HEK293 (cell line): ENCODE measurements at regions not wholly inside any gene's neighbourhood (a gene's known extent, or its start where the extent isn't known, plus 50 kb on each side); places are given as distances from the start of the nearest gene placed in this dataset.

ENCODE experiments used
- BCL11A ChIP-seq: fragments of 450-650 bp; formaldehyde crosslinking; IDR thresholded peaks from 2 replicates; pipeline ENCODE4 v1.5.1; 2016; ENCODE audit warnings: low read depth, missing biosample characterization, missing genetic modification characterization
- HOXC10 ChIP-seq: sonication (generic); formaldehyde crosslinking; IDR thresholded peaks from 2 replicates; pipeline ENCODE4 v1.8.1; 2023; ENCODE audit warnings: mild to moderate bottlenecking, missing genetic modification reagents
- TCF7L2 ChIP-seq: IDR thresholded peaks from 2 replicates; pipeline ENCODE4 v1.6.1; 2011; ENCODE audit warnings: low read depth, mild to moderate bottlenecking, inconsistent platforms, low read length, moderate library complexity, borderline replicate concordance
- YY1 ChIP-seq: fragments of 450-650 bp; formaldehyde crosslinking; IDR thresholded peaks from 2 replicates; pipeline ENCODE4 v1.5.1; 2018; ENCODE audit warnings: missing biosample characterization, missing genetic modification characterization
- ZNF174 ChIP-seq: fragments of 450-650 bp; formaldehyde crosslinking; IDR thresholded peaks from 2 replicates; pipeline ENCODE4 v1.5.0; 2017; ENCODE audit warnings: missing biosample characterization, mild to moderate bottlenecking, missing genetic modification characterization
- ZNF292 ChIP-seq: fragments of 450-650 bp; formaldehyde crosslinking; IDR thresholded peaks from 2 replicates; pipeline ENCODE4 v1.5.1; 2016; ENCODE audit warnings: low read depth, missing biosample characterization, missing genetic modification characterization, borderline replicate concordance
- ZNF426 ChIP-seq: fragments of 450-650 bp; formaldehyde crosslinking; IDR thresholded peaks from 2 replicates; pipeline ENCODE4 v1.5.1; 2017; ENCODE audit warnings: missing biosample characterization, missing genetic modification characterization, mild to moderate bottlenecking, inconsistent platforms, moderate library complexity
- ZNF830 ChIP-seq: fragments of 450-650 bp; IDR thresholded peaks from 2 replicates; pipeline ENCODE4 v1.5.0; 2018; ENCODE audit warnings: missing biosample characterization, missing genetic modification characterization, low read depth, mild to moderate bottlenecking, moderate library complexity
- TF ChIP-seq, protein P1 (sequence below): fragments of 450-650 bp; IDR thresholded peaks from 2 replicates; pipeline ENCODE4 v1.5.1; 2018; ENCODE audit warnings: missing biosample characterization, mild to moderate bottlenecking, missing genetic modification characterization
- TF ChIP-seq, protein P2 (sequence below): fragments of 450-650 bp; formaldehyde crosslinking; IDR thresholded peaks from 2 replicates; pipeline ENCODE4 v1.5.1; 2017; ENCODE audit warnings: missing biosample characterization, missing genetic modification characterization
- TF ChIP-seq, protein P3 (sequence below): fragments of 450-650 bp; formaldehyde crosslinking; IDR thresholded peaks from 2 replicates; pipeline ENCODE4; 2016; ENCODE audit warnings: missing biosample characterization, missing genetic modification characterization
- TF ChIP-seq, protein P4 (sequence below): fragments of 450-650 bp; formaldehyde crosslinking; IDR thresholded peaks from 2 replicates; pipeline ENCODE4 v1.5.1; 2016; ENCODE audit warnings: missing biosample characterization, missing genetic modification characterization

DNA sequence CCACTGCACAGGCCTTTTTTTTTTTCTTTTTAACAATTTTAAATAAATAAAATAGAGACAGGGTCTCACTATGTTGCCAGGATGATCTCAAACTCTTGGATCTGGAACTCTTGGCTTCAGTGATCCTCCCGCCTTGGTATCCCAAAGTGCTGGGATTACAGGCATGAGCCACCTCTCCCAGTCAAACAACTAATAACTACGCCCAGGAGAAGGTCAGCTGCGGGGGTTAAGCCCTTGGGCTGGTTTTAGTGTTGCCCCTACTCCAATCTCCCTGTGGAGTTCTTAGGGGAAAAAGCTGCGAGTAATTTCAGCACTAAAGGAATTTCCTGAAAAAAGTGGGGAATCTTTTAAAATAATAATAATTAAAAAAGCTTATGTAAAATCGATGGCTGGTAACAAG is 96.4 kb upstream of the XPO1 start:
- TF ChIP-seq, protein P1, sequence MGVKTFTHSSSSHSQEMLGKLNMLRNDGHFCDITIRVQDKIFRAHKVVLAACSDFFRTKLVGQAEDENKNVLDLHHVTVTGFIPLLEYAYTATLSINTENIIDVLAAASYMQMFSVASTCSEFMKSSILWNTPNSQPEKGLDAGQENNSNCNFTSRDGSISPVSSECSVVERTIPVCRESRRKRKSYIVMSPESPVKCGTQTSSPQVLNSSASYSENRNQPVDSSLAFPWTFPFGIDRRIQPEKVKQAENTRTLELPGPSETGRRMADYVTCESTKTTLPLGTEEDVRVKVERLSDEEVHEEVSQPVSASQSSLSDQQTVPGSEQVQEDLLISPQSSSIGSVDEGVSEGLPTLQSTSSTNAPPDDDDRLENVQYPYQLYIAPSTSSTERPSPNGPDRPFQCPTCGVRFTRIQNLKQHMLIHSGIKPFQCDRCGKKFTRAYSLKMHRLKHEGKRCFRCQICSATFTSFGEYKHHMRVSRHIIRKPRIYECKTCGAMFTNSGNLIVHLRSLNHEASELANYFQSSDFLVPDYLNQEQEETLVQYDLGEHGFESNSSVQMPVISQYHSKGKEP (tag by site-specific recombination) = no peak
- TF ChIP-seq ZNF426 (tag by site-specific recombination) (no peak), ZNF292 (tag by site-specific recombination) (no peak), ZNF174 (tag by site-specific recombination) (no peak), HOXC10 (CRISPR knock-in tag) (no peak), TCF7L2 (no peak), ZNF830 (no peak), BCL11A (tag by site-specific recombination) (no peak), YY1 (no peak)
- TF ChIP-seq, protein P2, sequence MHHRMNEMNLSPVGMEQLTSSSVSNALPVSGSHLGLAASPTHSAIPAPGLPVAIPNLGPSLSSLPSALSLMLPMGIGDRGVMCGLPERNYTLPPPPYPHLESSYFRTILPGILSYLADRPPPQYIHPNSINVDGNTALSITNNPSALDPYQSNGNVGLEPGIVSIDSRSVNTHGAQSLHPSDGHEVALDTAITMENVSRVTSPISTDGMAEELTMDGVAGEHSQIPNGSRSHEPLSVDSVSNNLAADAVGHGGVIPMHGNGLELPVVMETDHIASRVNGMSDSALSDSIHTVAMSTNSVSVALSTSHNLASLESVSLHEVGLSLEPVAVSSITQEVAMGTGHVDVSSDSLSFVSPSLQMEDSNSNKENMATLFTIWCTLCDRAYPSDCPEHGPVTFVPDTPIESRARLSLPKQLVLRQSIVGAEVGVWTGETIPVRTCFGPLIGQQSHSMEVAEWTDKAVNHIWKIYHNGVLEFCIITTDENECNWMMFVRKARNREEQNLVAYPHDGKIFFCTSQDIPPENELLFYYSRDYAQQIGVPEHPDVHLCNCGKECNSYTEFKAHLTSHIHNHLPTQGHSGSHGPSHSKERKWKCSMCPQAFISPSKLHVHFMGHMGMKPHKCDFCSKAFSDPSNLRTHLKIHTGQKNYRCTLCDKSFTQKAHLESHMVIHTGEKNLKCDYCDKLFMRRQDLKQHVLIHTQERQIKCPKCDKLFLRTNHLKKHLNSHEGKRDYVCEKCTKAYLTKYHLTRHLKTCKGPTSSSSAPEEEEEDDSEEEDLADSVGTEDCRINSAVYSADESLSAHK (tag by site-specific recombination) = no peak
- TF ChIP-seq, protein P3, sequence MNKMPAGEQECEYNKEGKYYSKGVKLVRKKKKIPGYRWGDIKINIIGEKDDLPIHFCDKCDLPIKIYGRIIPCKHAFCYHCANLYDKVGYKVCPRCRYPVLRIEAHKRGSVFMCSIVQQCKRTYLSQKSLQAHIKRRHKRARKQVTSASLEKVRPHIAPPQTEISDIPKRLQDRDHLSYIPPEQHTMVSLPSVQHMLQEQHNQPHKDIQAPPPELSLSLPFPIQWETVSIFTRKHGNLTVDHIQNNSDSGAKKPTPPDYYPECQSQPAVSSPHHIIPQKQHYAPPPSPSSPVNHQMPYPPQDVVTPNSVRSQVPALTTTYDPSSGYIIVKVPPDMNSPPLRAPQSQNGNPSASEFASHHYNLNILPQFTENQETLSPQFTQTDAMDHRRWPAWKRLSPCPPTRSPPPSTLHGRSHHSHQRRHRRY (tag by site-specific recombination) = no peak
- TF ChIP-seq, protein P4, sequence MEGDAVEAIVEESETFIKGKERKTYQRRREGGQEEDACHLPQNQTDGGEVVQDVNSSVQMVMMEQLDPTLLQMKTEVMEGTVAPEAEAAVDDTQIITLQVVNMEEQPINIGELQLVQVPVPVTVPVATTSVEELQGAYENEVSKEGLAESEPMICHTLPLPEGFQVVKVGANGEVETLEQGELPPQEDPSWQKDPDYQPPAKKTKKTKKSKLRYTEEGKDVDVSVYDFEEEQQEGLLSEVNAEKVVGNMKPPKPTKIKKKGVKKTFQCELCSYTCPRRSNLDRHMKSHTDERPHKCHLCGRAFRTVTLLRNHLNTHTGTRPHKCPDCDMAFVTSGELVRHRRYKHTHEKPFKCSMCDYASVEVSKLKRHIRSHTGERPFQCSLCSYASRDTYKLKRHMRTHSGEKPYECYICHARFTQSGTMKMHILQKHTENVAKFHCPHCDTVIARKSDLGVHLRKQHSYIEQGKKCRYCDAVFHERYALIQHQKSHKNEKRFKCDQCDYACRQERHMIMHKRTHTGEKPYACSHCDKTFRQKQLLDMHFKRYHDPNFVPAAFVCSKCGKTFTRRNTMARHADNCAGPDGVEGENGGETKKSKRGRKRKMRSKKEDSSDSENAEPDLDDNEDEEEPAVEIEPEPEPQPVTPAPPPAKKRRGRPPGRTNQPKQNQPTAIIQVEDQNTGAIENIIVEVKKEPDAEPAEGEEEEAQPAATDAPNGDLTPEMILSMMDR (tag by site-specific recombination) = no peak
